SK-N-SH (cell line): ENCODE measurements at regions not wholly inside any gene's neighbourhood (a gene's known extent, or its start where the extent isn't known, plus 50 kb on each side); places are given as distances from the start of the nearest gene placed in this dataset.

Experiments used
- CTCF ChIA-PET: fragments of 300-600, 350-600 bp; formaldehyde crosslinking; extraction: SDS; loops from one replicate; lab custom pipeline; 2021; lab: Yijun Ruan, JAX
- POLR2A ChIA-PET: fragments of 350-600 bp; sonication (Branson Sonifier 250); formaldehyde crosslinking; extraction: SDS; loops from one replicate; lab custom pipeline; 2020; ENCODE audit warnings: antibody characterized with exemption, inconsistent platforms; lab: Yijun Ruan, JAX
- DNase-seq: peaks from one replicate; pipeline ENCODE4 v3.0.0; 2012
- H2AFZ ChIP-seq: fragments of 200-600 bp; sonication (generic); 2 replicates; pipeline ENCODE4 v1.8.1; 2016; ENCODE audit warnings: antibody characterized with exemption, mild to moderate bottlenecking, low read depth
- H3F3A ChIP-seq: fragments of 200-600 bp; sonication (generic); replicated peaks from 2 replicates; pipeline ENCODE3; 2016; ENCODE audit warnings: antibody characterized with exemption, mild to moderate bottlenecking; ENCODE audit not compliant: insufficient read depth
- H3K27ac ChIP-seq, 2 experiments: fragments of 200-500 bp in 1 of 2; fragments of 200-600 bp in 1 of 2; sonication (Bioruptor generic) in 1 of 2; sonication (generic), shearing (Covaris generic) in 1 of 2; 2 replicates each; pipeline versions ENCODE4 v1.5.1 to v1.6.1; 2014 to 2016; ENCODE audit warnings: low read depth in 2 of 2, inconsistent platforms in 1 of 2, low read length in 1 of 2, mild to moderate bottlenecking in 1 of 2, mixed read lengths in 1 of 2
- H3K27me3 ChIP-seq: fragments of 200-600 bp; sonication (generic), shearing (Covaris generic); 2 replicates; pipeline ENCODE4 v1.6.1; 2016; ENCODE audit warnings: mixed run types; ENCODE audit not compliant: insufficient read depth
- H3K36me3 ChIP-seq, 2 experiments: fragments of 200-500 bp in 1 of 2; fragments of 200-600 bp in 1 of 2; sonication (Bioruptor generic) in 1 of 2; sonication (generic) in 1 of 2; replicated peaks in 1 of 2; 2 replicates each; pipeline versions ENCODE3 to v1.5.1; 2014 to 2016; ENCODE audit warnings: low read length in 1 of 2, mild to moderate bottlenecking in 1 of 2; ENCODE audit not compliant: insufficient read depth in 2 of 2, control insufficient read depth in 1 of 2
- H3K4me1 ChIP-seq, 2 experiments: fragments of 200-500 bp in 1 of 2; fragments of 200-600 bp in 1 of 2; sonication (Bioruptor generic) in 1 of 2; sonication (generic), shearing (Covaris generic) in 1 of 2; 2 replicates each; pipeline versions ENCODE4 v1.5.1 to v1.6.1; 2014 to 2016; ENCODE audit warnings: low read depth in 1 of 2, low read length in 1 of 2, mixed run types in 1 of 2; ENCODE audit not compliant: insufficient read depth in 2 of 2, control insufficient read depth in 1 of 2
- H3K4me2 ChIP-seq: fragments of 200-600 bp; sonication (generic), shearing (Covaris generic); 2 replicates; pipeline ENCODE4 v1.6.1; 2017; ENCODE audit warnings: mixed run types
- H3K4me3 ChIP-seq, 2 experiments: fragments of 200-500 bp in 1 of 2; fragments of 200-600 bp in 1 of 2; sonication (Bioruptor generic) in 1 of 2; sonication (generic), shearing (Covaris generic) in 1 of 2; 2 replicates each; pipeline versions ENCODE4 v1.5.1 to v1.8.1; 2014 to 2016; ENCODE audit warnings: low read depth in 2 of 2, inconsistent platforms in 1 of 2, low read length in 1 of 2, mild to moderate bottlenecking in 1 of 2, mixed read lengths in 1 of 2, moderate library complexity in 1 of 2
- H3K79me2 ChIP-seq: fragments of 200-600 bp; sonication (generic); 2 replicates; pipeline ENCODE4 v1.8.1; 2017; ENCODE audit warnings: mild to moderate bottlenecking; ENCODE audit not compliant: insufficient read depth
- H3K9ac ChIP-seq: fragments of 200-600 bp; sonication (generic); 2 replicates; pipeline ENCODE4 v1.6.1; 2017; ENCODE audit warnings: mixed run types
- H3K9me2 ChIP-seq: fragments of 200-600 bp; sonication (generic); 2 replicates; pipeline ENCODE4 v1.6.1; 2017; ENCODE audit warnings: mixed run types
- H3K9me3 ChIP-seq: fragments of 200-600 bp; sonication (generic); 2 replicates; pipeline ENCODE4 v1.6.1; 2017; ENCODE audit warnings: mixed run types, mild to moderate bottlenecking, moderate library complexity
- H4K20me1 ChIP-seq: fragments of 200-600 bp; sonication (generic); 2 replicates; pipeline ENCODE4 v1.6.1; 2017; ENCODE audit warnings: mild to moderate bottlenecking, mixed run types; ENCODE audit not compliant: insufficient read depth
- CHD2 ChIP-seq: fragments of 150-350 bp; IDR thresholded peaks from 2 replicates; pipeline ENCODE4 v1.6.1; 2018; ENCODE audit warnings: low read length; ENCODE audit not compliant: partially characterized antibody
- ELF1 ChIP-seq: IDR thresholded peaks from 2 replicates; pipeline ENCODE4 v1.4.0; 2012
- EP300 ChIP-seq, 2 experiments: IDR thresholded peaks; 2 replicates each; pipeline versions ENCODE4 v1.4.0 to v1.6.1; 2012; ENCODE audit warnings: borderline replicate concordance in 1 of 2, low read depth in 1 of 2, low read length in 1 of 2
- FOXJ3 ChIP-seq: sonication (generic); formaldehyde crosslinking; IDR thresholded peaks from 2 replicates; pipeline ENCODE4 v1.5.1; 2020; ENCODE audit warnings: mild to moderate bottlenecking, missing genetic modification reagents
- FOXM1 ChIP-seq: IDR thresholded peaks from 2 replicates; pipeline ENCODE4 v1.4.0; 2012; ENCODE audit warnings: low read depth, mild to moderate bottlenecking
- GABPA ChIP-seq: IDR thresholded peaks from 2 replicates; pipeline ENCODE4 v1.4.0; 2012; ENCODE audit warnings: low read depth, mild to moderate bottlenecking
- GATA2 ChIP-seq: sonication (generic); formaldehyde crosslinking; IDR thresholded peaks from 2 replicates; pipeline ENCODE4 v1.5.0; 2020; ENCODE audit warnings: mild to moderate bottlenecking, missing genetic modification reagents
- MEF2A ChIP-seq: IDR thresholded peaks from 2 replicates; pipeline ENCODE4 v1.4.0; 2012; ENCODE audit warnings: low read depth, borderline replicate concordance
- MXI1 ChIP-seq: IDR thresholded peaks from 2 replicates; pipeline ENCODE4 v1.6.1; 2012; ENCODE audit warnings: mild to moderate bottlenecking, low read depth, low read length, improper control_type of control experiment
- NFIC ChIP-seq: IDR thresholded peaks from 2 replicates; pipeline ENCODE4 v1.4.0; 2012; ENCODE audit warnings: borderline replicate concordance
- POLR2AphosphoS5 ChIP-seq: IDR thresholded peaks from 2 replicates; pipeline ENCODE4 v1.6.1; 2012; ENCODE audit warnings: low read depth, low read length
- RCOR1 ChIP-seq: fragments of 150-350 bp; IDR thresholded peaks from 2 replicates; pipeline ENCODE4 v1.6.1; 2017; ENCODE audit warnings: antibody characterized with exemption, low read length
- RFX5 ChIP-seq: IDR thresholded peaks from 2 replicates; pipeline ENCODE4 v1.6.1; 2012; ENCODE audit warnings: mild to moderate bottlenecking, improper control_type of control experiment, low read length
- RXRA ChIP-seq: IDR thresholded peaks from 2 replicates; pipeline ENCODE4 v1.4.0; 2012; ENCODE audit warnings: low read depth, mild to moderate bottlenecking, borderline replicate concordance
- SIN3A ChIP-seq: IDR thresholded peaks from 2 replicates; pipeline ENCODE4 v1.6.1; 2012; ENCODE audit warnings: low read depth, mild to moderate bottlenecking, low read length, moderate library complexity, borderline replicate concordance
- TAF1 ChIP-seq: IDR thresholded peaks from 2 replicates; pipeline ENCODE4 v1.6.1; 2012; ENCODE audit warnings: low read depth, mild to moderate bottlenecking, low read length, moderate library complexity, borderline replicate concordance
- USF2 ChIP-seq: fragments of 150-350 bp; IDR thresholded peaks from 2 replicates; pipeline ENCODE4 v1.6.1; 2017; ENCODE audit warnings: antibody characterized with exemption, low read length, low read depth, borderline replicate concordance
- YY1 ChIP-seq: IDR thresholded peaks from 2 replicates; pipeline ENCODE4 v1.4.0; 2012; ENCODE audit warnings: low read depth, mild to moderate bottlenecking
- WGBS: methylation state at CpG from one replicate; pipeline ENCODE4 v1.1.6; 2017; ENCODE audit warnings: low lambda C conversion rate; 5-methylcytosine and 5-hydroxymethylcytosine counted together
- TF ChIP-seq, protein P1 (sequence below): fragments of 200-600 bp; sonication (generic); IDR thresholded peaks from 2 replicates; pipeline ENCODE4 v1.6.1; 2017; ENCODE audit warnings: antibody characterized with exemption, mild to moderate bottlenecking, moderate library complexity
- TF ChIP-seq, protein P2 (sequence below): IDR thresholded peaks from 2 replicates; pipeline ENCODE4 v1.4.0; 2012; ENCODE audit warnings: low read depth, borderline replicate concordance
- TF ChIP-seq, protein P3 (sequence below): IDR thresholded peaks from 2 replicates; pipeline ENCODE4; 2012

GRCh38 chr10:109281347-109281746, 642.0 kb downstream of the XPNPEP1 start:
- Histone ChIP-seq H3K79me2 (no peaks in the 10 kb centered on the region), H3K4me1 (peaks cover 0 to 10% of the 10 kb centered on the region in 2 experiments; a peak in 2 of 4 replicates), H4K20me1 (no peaks in the 10 kb centered on the region), H3K4me3 (no peak overlapping the region), H3F3A (peaks cover 12% of the 10 kb centered on the region), H3K9me3 (no peaks in the 10 kb centered on the region), H3K27me3 (no peaks in the 10 kb centered on the region), H2AFZ (no peak overlapping the region), H3K36me3 (no peaks in the 10 kb centered on the region), H3K4me2 (no peak overlapping the region), H3K9me2 (no peaks in the 10 kb centered on the region), H3K9ac (no peak overlapping the region), H3K27ac (no peak overlapping the region)
- 23% methylated on average over 1 of the region's 1 CpG for WGBS
- no peak for TF ChIP-seq ELF1
- TF ChIP-seq FOXJ3, result no peak
- TF ChIP-seq RXRA, result no peak
- no peak for TF ChIP-seq USF2
- no peak for DNase-seq
- ChIA-PET POLR2A (no interaction called here), CTCF (no interaction called here)

- no peaks in the 10 kb centered on the region for H3K27me3 ChIP-seq
- H3K4me1 ChIP-seq, result peaks cover 0 to 10% of the 10 kb centered on the region in 2 experiments; a peak in 2 of 4 replicates
- 39% methylated on average over 8 of the region's 8 CpGs for WGBS
- no peaks in the 10 kb centered on the region for H3K9me3 ChIP-seq
- H3F3A ChIP-seq, result peaks cover 12% of the 10 kb centered on the region
- H3K9ac ChIP-seq, result no peak overlapping the region
- no peak overlapping the region for H3K4me3 ChIP-seq
- ChIA-PET POLR2A (no interaction called here), CTCF (no interaction called here)
- no peak for DNase-seq
- H3K36me3 ChIP-seq, result no peaks in the 10 kb centered on the region
- TF ChIP-seq SIN3A, result no peak
- no peak for TF ChIP-seq RCOR1
- TF ChIP-seq EP300 (IDR thresholded peaks at IDR 0.05; ENCODE audit: borderline replicate concordance in 1 of 2, low read depth in 1 of 2, low read length in 1 of 2), result no peak
- TF ChIP-seq NFIC, result no peak
- TF ChIP-seq YY1, result no peak
- no peak for TF ChIP-seq RFX5
- TF ChIP-seq CHD2, result no peak
- no peak for TF ChIP-seq GATA2 (CRISPR knock-in tag)
- no peak for TF ChIP-seq GABPA
- TF ChIP-seq, protein P1, sequence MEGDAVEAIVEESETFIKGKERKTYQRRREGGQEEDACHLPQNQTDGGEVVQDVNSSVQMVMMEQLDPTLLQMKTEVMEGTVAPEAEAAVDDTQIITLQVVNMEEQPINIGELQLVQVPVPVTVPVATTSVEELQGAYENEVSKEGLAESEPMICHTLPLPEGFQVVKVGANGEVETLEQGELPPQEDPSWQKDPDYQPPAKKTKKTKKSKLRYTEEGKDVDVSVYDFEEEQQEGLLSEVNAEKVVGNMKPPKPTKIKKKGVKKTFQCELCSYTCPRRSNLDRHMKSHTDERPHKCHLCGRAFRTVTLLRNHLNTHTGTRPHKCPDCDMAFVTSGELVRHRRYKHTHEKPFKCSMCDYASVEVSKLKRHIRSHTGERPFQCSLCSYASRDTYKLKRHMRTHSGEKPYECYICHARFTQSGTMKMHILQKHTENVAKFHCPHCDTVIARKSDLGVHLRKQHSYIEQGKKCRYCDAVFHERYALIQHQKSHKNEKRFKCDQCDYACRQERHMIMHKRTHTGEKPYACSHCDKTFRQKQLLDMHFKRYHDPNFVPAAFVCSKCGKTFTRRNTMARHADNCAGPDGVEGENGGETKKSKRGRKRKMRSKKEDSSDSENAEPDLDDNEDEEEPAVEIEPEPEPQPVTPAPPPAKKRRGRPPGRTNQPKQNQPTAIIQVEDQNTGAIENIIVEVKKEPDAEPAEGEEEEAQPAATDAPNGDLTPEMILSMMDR, result no peak
- TF ChIP-seq POLR2AphosphoS5, result no peak
- TF ChIP-seq ELF1, result no peak
- no peak for TF ChIP-seq TAF1
- TF ChIP-seq, protein P2, sequence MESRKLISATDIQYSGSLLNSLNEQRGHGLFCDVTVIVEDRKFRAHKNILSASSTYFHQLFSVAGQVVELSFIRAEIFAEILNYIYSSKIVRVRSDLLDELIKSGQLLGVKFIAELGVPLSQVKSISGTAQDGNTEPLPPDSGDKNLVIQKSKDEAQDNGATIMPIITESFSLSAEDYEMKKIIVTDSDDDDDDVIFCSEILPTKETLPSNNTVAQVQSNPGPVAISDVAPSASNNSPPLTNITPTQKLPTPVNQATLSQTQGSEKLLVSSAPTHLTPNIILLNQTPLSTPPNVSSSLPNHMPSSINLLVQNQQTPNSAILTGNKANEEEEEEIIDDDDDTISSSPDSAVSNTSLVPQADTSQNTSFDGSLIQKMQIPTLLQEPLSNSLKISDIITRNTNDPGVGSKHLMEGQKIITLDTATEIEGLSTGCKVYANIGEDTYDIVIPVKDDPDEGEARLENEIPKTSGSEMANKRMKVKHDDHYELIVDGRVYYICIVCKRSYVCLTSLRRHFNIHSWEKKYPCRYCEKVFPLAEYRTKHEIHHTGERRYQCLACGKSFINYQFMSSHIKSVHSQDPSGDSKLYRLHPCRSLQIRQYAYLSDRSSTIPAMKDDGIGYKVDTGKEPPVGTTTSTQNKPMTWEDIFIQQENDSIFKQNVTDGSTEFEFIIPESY, result no peak
- no peak for TF ChIP-seq FOXM1
- TF ChIP-seq, protein P3, sequence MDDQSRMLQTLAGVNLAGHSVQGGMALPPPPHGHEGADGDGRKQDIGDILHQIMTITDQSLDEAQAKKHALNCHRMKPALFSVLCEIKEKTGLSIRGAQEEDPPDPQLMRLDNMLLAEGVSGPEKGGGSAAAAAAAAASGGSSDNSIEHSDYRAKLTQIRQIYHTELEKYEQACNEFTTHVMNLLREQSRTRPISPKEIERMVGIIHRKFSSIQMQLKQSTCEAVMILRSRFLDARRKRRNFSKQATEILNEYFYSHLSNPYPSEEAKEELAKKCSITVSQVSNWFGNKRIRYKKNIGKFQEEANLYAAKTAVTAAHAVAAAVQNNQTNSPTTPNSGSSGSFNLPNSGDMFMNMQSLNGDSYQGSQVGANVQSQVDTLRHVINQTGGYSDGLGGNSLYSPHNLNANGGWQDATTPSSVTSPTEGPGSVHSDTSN, result no peak
- TF ChIP-seq FOXJ3, result no peak
- TF ChIP-seq MXI1, result no peak
- no peak for TF ChIP-seq MEF2A
- no peak overlapping the region for H3K4me2 ChIP-seq
- no peak overlapping the region for H3K27ac ChIP-seq
- H2AFZ ChIP-seq, result no peak overlapping the region
- no peaks in the 10 kb centered on the region for H4K20me1 ChIP-seq
- H3K9me2 ChIP-seq, result no peaks in the 10 kb centered on the region
- H3K79me2 ChIP-seq, result no peaks in the 10 kb centered on the region
Observed at GRCh38 chr10:109280837-109281236, 642.5 kb downstream of the XPNPEP1 start.
